ENCODE measurements at regions not wholly inside any gene's neighbourhood (a gene's known extent, or its start where the extent isn't known, plus 50 kb on each side); places are given as distances from the start of the nearest gene placed in this dataset.

DNA sequence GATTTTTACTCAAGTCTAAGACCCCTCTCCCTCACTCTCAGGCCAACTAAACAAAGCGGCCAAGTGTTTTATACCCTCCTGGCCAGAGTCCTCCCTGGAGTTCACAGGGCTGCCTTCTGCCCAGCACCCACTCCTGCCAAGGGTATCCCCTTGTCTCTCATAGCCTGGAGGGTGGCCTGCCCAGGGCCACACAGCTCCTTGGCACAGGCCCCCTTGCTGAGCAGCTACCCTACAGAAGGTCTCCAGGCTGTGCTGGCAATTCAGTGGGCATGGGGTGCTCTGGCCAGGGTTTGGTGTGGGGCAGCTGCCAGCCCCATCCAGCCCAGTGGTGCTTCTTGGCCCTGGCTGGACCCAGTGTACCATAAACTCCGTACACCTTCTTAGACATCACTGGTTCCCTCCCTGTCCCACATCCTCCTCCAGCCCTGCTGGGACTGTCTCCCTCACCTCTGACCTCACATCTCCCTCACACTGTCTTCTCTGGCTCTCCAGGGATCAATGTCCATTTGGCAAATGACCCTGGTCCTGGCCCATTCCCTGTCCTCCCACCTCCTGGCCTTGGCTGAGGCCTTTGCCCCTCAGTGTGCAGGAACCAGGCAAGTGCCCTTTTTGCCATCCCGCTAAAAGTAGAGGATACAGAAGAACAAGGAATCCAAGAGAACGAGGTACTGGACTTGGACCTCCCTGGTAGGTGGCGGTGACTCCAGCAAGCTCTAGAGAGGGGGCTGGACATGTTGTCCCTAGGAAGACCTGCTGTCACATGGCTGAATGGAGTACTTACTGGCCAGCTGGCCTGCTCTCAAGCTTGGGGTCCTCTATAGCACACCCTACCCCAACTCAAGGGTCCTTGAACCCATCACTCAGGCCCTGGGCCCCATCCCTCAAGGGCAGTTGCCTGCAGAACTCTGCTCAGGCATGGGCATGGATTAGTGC, 50.0 kb upstream of the TRPM1 start:
- no peaks in the 10 kb centered on the region for H3K36me3 ChIP-seq
- H3K4me3 ChIP-seq = no peak overlapping the region
- no peak for DNase-seq

DNA sequence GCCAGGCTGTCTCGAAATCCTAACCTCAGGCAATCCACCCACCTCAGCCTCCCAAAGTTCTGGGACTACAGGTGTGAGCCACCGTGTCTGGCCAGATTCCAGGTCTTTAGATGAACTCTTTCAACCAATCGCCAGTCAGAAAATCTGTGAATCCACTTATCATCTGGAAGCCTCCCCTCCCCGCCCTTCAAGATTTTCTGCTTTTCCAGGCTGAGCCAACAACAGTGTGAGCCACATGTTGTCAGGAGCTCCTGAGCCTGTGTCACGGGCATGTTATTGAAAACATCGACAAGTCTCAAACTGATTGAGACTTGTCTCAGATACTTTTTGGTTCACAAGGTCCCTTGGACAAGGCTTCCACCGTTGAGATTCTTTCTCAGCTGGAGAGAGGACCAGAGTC, 52.0 kb upstream of the TRPM1 start:
- Histone ChIP-seq H3K4me3 (no peak overlapping the region), H3K4me1 (peaks cover under 1% of the 10 kb centered on the region), H3K27ac (replicated peaks) (no peak overlapping the region), H3K36me3 (no peaks in the 10 kb centered on the region), H3K9me3 (replicated peaks) (no peaks in the 10 kb centered on the region), H3K27me3 (ENCODE audit: low read depth) (peaks cover 20% of the 10 kb centered on the region)
- DNase-seq = no peak
- TF ChIP-seq, protein P1, sequence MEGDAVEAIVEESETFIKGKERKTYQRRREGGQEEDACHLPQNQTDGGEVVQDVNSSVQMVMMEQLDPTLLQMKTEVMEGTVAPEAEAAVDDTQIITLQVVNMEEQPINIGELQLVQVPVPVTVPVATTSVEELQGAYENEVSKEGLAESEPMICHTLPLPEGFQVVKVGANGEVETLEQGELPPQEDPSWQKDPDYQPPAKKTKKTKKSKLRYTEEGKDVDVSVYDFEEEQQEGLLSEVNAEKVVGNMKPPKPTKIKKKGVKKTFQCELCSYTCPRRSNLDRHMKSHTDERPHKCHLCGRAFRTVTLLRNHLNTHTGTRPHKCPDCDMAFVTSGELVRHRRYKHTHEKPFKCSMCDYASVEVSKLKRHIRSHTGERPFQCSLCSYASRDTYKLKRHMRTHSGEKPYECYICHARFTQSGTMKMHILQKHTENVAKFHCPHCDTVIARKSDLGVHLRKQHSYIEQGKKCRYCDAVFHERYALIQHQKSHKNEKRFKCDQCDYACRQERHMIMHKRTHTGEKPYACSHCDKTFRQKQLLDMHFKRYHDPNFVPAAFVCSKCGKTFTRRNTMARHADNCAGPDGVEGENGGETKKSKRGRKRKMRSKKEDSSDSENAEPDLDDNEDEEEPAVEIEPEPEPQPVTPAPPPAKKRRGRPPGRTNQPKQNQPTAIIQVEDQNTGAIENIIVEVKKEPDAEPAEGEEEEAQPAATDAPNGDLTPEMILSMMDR (IDR thresholded peaks at IDR 0.05; ENCODE audit: borderline replicate concordance) = no peak
- intact Hi-C loops (cut with micrococcal nuclease) = no loop called here

More for the DNA sequence above, 50.0 kb upstream of the TRPM1 start:
- H3K27ac ChIP-seq (replicated peaks) = no peak overlapping the region
- no peaks in the 10 kb centered on the region for H3K9me3 ChIP-seq (replicated peaks)
- TF ChIP-seq, protein P1 (IDR thresholded peaks at IDR 0.05; ENCODE audit: borderline replicate concordance) = no peak
- peaks cover 20% of the 10 kb centered on the region for H3K27me3 ChIP-seq (ENCODE audit: low read depth)
- intact Hi-C loops (cut with micrococcal nuclease) = no loop called here
- no peaks in the 10 kb centered on the region for H3K4me1 ChIP-seq

DNA sequence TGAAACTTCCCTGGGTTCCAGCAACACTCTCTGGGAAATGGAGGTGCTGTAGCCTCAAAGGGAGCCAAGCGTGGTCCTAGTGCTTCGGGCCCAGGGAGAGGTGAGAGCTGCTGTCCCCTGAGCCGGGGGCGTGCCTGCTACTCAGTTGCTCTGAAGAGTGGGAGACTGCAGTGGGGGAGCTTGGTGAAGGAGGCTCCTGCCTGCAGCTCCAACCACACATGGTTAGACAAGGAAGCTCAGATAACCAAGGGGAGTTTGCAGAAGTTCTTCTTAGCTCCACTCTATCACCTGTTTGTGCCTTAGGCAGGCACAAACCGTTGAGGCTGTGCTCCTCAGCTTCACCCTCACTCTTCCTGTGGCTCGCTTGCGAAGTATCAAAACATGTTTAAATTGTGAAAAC, 53.6 kb upstream of the TRPM1 start:
- H3K27ac ChIP-seq (replicated peaks) = no peak overlapping the region
- no peak overlapping the region for H3K4me3 ChIP-seq
- no peak for DNase-seq
- intact Hi-C loops (cut with micrococcal nuclease) = no loop called here
- H3K36me3 ChIP-seq = no peaks in the 10 kb centered on the region
- H3K27me3 ChIP-seq (ENCODE audit: low read depth) = peaks cover 20% of the 10 kb centered on the region
- H3K9me3 ChIP-seq (replicated peaks) = no peaks in the 10 kb centered on the region
- H3K4me1 ChIP-seq = peaks cover 16% of the 10 kb centered on the region
- TF ChIP-seq, protein P1 (IDR thresholded peaks at IDR 0.05; ENCODE audit: borderline replicate concordance) = no peak

DNA sequence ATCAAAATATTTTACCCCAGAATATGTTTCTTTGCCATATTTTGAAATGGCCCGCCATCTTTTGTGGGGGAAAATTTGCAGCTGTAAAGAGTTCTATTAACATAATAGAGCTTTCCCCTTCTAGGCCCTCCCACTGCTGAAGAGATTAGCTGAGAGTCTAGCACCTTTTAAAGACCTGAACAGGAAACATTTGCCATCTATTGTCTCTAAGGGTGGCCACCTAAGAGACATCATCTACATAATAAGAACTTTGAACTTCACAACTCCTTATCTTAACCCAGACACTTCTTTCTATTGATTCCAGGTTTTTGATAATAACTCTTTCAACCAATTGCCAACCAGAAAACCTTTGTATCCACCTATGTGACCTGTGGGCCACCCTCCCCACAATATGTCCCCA, 54.7 kb upstream of the TRPM1 start:
- TF ChIP-seq, protein P1 (IDR thresholded peaks at IDR 0.05; ENCODE audit: borderline replicate concordance) = no peak
- Histone ChIP-seq H3K4me1 (peaks cover 16% of the 10 kb centered on the region), H3K27ac (replicated peaks) (no peak overlapping the region), H3K9me3 (replicated peaks) (no peaks in the 10 kb centered on the region), H3K4me3 (no peak overlapping the region), H3K27me3 (ENCODE audit: low read depth) (peaks cover 11% of the 10 kb centered on the region), H3K36me3 (no peaks in the 10 kb centered on the region)
- DNase-seq = no peak
- intact Hi-C loops (cut with micrococcal nuclease) = no loop called here

DNA sequence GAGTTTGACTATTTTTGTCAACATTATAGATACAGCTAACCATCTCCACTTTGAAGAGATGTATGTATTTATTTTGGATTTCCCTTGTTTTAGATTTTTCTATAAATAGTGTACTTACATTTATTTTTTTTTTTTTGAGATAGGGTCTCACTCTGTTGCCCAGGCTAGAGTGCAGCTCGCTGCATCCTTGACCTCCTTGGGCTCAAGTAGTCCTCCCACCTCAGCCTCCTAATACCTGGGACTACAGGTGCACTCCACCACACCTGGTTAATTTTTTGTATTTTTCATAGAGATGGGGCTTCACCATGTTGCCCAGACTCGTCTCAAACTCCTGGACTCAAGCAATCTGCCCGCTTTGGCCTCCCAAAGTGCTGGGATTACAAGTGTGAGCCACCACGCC, 55.3 kb upstream of the TRPM1 start:
- H3K4me3 ChIP-seq = no peak overlapping the region
- TF ChIP-seq, protein P1 (IDR thresholded peaks at IDR 0.05; ENCODE audit: borderline replicate concordance) = no peak
- no peak overlapping the region for H3K27ac ChIP-seq (replicated peaks)
- H3K36me3 ChIP-seq = no peaks in the 10 kb centered on the region
- peaks cover 6% of the 10 kb centered on the region for H3K27me3 ChIP-seq (ENCODE audit: low read depth)
- intact Hi-C loops (cut with micrococcal nuclease) = no loop called here
- H3K4me1 ChIP-seq = peaks cover 16% of the 10 kb centered on the region
- no peaks in the 10 kb centered on the region for H3K9me3 ChIP-seq (replicated peaks)
- no peak for DNase-seq

Measured in left ventricle myocardium inferior (tissue), 1 donor.